ENCODE measurements at regions not wholly inside any gene's neighbourhood (a gene's known extent, or its start where the extent isn't known, plus 50 kb on each side); places are given as distances from the start of the nearest gene placed in this dataset.

DNA sequence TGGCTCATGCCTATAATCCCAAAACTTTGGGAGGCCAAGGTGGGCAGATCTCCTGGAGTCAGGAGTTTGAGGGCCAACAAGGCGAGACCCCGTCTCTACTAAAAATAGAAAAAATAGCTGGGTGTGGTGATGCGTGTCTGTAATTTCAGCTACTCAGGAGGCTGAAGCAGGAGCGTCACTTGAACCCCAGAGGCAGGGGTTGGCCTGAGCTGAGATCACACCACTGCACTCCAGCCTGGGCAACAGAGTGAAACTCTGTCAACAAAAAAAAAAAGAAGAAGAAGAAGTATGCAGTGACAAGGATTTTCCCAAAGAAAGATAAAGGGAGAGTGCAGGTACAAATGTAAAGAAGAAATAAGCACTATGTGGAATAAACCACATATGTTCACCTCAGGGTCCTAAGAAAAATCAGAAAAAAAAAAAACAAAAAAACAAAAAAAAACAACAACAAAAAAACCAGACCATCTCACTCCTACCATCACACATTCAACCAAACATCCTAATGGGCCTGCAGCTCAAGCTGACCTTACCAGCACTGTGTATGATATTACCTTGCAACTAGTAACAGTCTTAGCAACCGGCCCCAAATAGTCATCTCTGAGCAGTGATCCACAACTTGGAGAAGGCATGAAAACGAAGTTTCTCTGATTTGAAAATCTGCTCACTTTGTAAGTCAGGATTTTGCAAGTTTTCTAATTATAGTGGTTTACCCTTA lies 296.7 kb upstream of the PROK2 start:
- Mint-ChIP-seq H3K4me3 (no peak overlapping the region), H3K36me3 (no peaks in the 10 kb centered on the region), H3K9me3 (peaks cover 7% of the 10 kb centered on the region), H3K27me3 (ENCODE audit: low read depth) (peaks cover 13% of the 10 kb centered on the region), H3K27ac (no peak overlapping the region), H3K4me1 (peaks cover 17% of the 10 kb centered on the region)
- TF ChIP-seq, protein P1, sequence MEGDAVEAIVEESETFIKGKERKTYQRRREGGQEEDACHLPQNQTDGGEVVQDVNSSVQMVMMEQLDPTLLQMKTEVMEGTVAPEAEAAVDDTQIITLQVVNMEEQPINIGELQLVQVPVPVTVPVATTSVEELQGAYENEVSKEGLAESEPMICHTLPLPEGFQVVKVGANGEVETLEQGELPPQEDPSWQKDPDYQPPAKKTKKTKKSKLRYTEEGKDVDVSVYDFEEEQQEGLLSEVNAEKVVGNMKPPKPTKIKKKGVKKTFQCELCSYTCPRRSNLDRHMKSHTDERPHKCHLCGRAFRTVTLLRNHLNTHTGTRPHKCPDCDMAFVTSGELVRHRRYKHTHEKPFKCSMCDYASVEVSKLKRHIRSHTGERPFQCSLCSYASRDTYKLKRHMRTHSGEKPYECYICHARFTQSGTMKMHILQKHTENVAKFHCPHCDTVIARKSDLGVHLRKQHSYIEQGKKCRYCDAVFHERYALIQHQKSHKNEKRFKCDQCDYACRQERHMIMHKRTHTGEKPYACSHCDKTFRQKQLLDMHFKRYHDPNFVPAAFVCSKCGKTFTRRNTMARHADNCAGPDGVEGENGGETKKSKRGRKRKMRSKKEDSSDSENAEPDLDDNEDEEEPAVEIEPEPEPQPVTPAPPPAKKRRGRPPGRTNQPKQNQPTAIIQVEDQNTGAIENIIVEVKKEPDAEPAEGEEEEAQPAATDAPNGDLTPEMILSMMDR (IDR thresholded peaks at IDR 0.05; ENCODE audit: unreplicated experiment) = no peak
- DNase-seq (ENCODE audit: low spot score in 2 of 2, unreplicated experiment in 2 of 2) = no peak

DNA sequence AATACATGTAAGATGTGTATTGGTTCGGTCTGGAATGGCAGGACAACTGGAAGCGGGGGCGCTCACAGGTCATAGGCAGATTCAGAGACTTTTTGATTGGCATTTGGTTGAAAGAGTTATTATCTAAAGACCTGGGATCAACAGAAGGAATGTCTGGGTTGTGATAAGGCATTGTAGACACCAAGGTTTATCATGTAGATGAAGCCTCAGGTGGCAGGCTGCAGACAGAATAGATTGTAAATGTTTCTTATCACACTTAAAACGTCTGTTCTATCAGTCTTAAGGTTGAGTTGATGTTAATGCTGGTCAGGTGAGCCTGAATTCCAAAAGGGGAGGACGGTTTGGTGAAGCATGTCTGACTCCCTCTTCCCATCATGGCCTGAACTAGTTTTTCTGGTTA lies 295.9 kb upstream of the PROK2 start:
- no peak overlapping the region for H3K27ac Mint-ChIP-seq
- TF ChIP-seq, protein P1 (IDR thresholded peaks at IDR 0.05; ENCODE audit: unreplicated experiment) = no peak
- H3K27me3 Mint-ChIP-seq (ENCODE audit: low read depth) = peaks cover 9% of the 10 kb centered on the region
- peaks cover 14% of the 10 kb centered on the region for H3K9me3 Mint-ChIP-seq
- H3K4me1 Mint-ChIP-seq = peaks cover 9% of the 10 kb centered on the region
- DNase-seq (ENCODE audit: low spot score in 2 of 2, unreplicated experiment in 2 of 2) = no peak
- no peak overlapping the region for H3K4me3 Mint-ChIP-seq
- H3K36me3 Mint-ChIP-seq = peaks cover 3% of the 10 kb centered on the region

GRCh38 chr3:72080095-72080494 lies 295.1 kb upstream of the PROK2 start:
- Mint-ChIP-seq H3K4me1 (peaks cover 9% of the 10 kb centered on the region), H3K36me3 (peaks cover 3% of the 10 kb centered on the region), H3K27ac (no peak overlapping the region), H3K4me3 (no peak overlapping the region), H3K9me3 (peaks cover 21% of the 10 kb centered on the region), H3K27me3 (ENCODE audit: low read depth) (peaks cover 6% of the 10 kb centered on the region)
- TF ChIP-seq, protein P1 (IDR thresholded peaks at IDR 0.05; ENCODE audit: unreplicated experiment) = no peak
- no peak for DNase-seq (ENCODE audit: low spot score in 2 of 2, unreplicated experiment in 2 of 2)

DNA sequence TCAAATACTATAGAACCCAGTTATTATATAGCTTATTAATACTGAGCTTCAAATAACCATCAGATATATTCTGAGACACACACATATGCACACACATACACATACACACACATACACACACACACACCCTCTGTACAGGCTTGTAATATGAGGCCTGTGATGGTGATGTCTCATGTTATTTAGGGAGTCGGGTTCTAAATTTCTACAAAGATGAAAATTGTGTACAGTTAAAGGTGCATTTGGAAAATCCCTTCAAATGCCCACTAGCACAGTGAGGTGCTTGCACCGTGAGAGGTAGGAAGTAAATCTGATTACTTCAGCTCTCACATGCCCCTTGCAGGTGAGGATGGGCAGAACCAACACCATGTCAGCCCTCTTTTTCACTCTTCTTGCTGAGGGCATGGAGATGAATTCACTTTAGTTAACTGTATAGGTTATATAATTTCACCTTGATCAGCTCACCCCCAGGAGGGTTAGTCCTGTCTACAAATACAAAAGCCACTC lies 294.5 kb upstream of the PROK2 start:
- Mint-ChIP-seq H3K4me1 (peaks cover 9% of the 10 kb centered on the region), H3K36me3 (peaks cover 3% of the 10 kb centered on the region), H3K27me3 (ENCODE audit: low read depth) (peaks cover 6% of the 10 kb centered on the region), H3K27ac (no peak overlapping the region), H3K4me3 (no peak overlapping the region), H3K9me3 (peaks cover 25% of the 10 kb centered on the region)
- DNase-seq (ENCODE audit: low spot score in 2 of 2, unreplicated experiment in 2 of 2) = no peak
- TF ChIP-seq, protein P1 (IDR thresholded peaks at IDR 0.05; ENCODE audit: unreplicated experiment) = no peak

DNA sequence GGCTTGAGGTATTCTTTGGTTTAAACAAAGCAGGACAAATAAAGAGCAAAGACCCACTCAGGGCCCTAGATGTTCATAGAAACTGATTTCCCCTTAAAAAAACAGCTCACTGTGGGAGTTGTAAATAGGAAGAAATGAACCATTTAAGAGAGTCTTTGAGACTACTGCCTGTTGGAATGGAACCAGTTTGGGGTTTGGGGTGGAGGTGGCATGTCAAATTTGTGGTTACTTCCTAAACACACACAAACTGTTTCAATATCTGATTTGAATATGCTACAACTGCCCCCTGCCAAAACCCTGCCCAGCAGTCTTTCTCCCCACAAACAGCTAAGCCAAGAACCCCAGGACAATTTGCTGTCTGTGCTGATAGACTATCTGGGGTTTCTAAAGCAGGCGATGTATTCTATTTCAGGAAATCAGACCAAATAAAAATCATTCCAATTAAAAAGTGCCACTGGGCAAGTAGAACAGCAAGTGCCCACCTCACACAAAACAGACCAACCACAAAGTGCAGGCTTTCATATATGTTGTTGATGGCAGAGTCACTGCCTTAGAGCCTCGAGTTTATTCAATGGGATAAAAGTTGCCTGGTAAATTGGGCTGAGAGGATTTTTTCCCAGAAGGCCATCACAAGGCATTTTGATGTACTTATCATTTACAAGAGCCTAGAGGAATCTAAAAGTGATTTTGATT lies 293.9 kb upstream of the PROK2 start:
- peaks cover 9% of the 10 kb centered on the region for H3K4me1 Mint-ChIP-seq
- DNase-seq (ENCODE audit: low spot score in 2 of 2, unreplicated experiment in 2 of 2) = no peak

More for the DNA sequence above, 293.9 kb upstream of the PROK2 start:
- Mint-ChIP-seq H3K4me3 (no peak overlapping the region), H3K36me3 (peaks cover 3% of the 10 kb centered on the region), H3K27ac (no peak overlapping the region), H3K27me3 (ENCODE audit: low read depth) (peaks cover 6% of the 10 kb centered on the region), H3K9me3 (peaks cover 25% of the 10 kb centered on the region)
- TF ChIP-seq, protein P1 (IDR thresholded peaks at IDR 0.05; ENCODE audit: unreplicated experiment) = no peak
